ENCODE measurements at regions not wholly inside any gene's neighbourhood (a gene's known extent, or its start where the extent isn't known, plus 50 kb on each side); places are given as distances from the start of the nearest gene placed in this dataset.
"Not testable (repeated sequence)": the region's sequence is repeated elsewhere in the genome, so short reads cannot be mapped to it uniquely, and the experiment has no call there.

GRCh38 chr1:83039091-83039490 is 959.8 kb downstream of the TTLL7 start:
- not testable (repeated sequence) for TF ChIP-seq EZH2 (IDR thresholded peaks at IDR 0.05); POLR2AphosphoS5 (IDR thresholded peaks at IDR 0.05; ENCODE audit: borderline replicate concordance, low read depth, low read length); FOXP2 (optimal IDR thresholded peaks at IDR 0.05; ENCODE audit: control extremely low read depth, extremely low read length, insufficient read depth)

Measured in SK-N-MC (cell line).